GM12878 (cell line): ENCODE measurements at regions not wholly inside any gene's neighbourhood (a gene's known extent, or its start where the extent isn't known, plus 50 kb on each side); places are given as distances from the start of the nearest gene placed in this dataset.

Source experiments
- EP300 ChIP-seq, 2 experiments: fragments of 150-350 bp in 1 of 2; IDR thresholded peaks; 2 replicates each; pipeline ENCODE4 v1.6.1; 2011 to 2012; ENCODE audit warnings: low read depth in 2 of 2, low read length in 2 of 2, borderline replicate concordance in 1 of 2, improper control_type of control experiment in 1 of 2, inconsistent platforms in 1 of 2; ENCODE audit not compliant: control insufficient read depth in 1 of 2
- EZH2 ChIP-seq: IDR thresholded peaks from 2 replicates; pipeline ENCODE4 v1.6.1; 2012; ENCODE audit warnings: low read depth, mild to moderate bottlenecking, control low read depth, inconsistent platforms, low read length, borderline replicate concordance; ENCODE audit not compliant: control insufficient read depth
- POLR2AphosphoS5 ChIP-seq: IDR thresholded peaks from 2 replicates; pipeline ENCODE4 v1.6.1; 2011; ENCODE audit warnings: mild to moderate bottlenecking, low read length, inconsistent platforms
- RELA ChIP-seq: fragments of 450-650 bp; IDR thresholded peaks from 2 replicates; pipeline ENCODE4 v1.8.0; 2014; ENCODE audit warnings: borderline replicate concordance; ENCODE audit not compliant: partially characterized antibody
- TF ChIP-seq, protein P1 (sequence below), 3 experiments: IDR thresholded peaks in 2 of 3; conservative IDR thresholded peaks in 1 of 3; 2 replicates each; pipeline ENCODE4 v1.5.1; 2011; ENCODE audit warnings: low read depth in 3 of 3, low read length in 3 of 3, mild to moderate bottlenecking in 3 of 3, control low read depth in 2 of 3, moderate library complexity in 2 of 3, inconsistent platforms in 1 of 3, mixed read lengths in 1 of 3; ENCODE audit not compliant: control insufficient read depth in 2 of 3, insufficient read depth in 1 of 3; ENCODE audit errors: extremely low read depth in 1 of 3
- TF ChIP-seq, protein P2 (sequence below): IDR thresholded peaks from 2 replicates; pipeline ENCODE4 v1.6.1; 2012; ENCODE audit warnings: improper control_type of control experiment, low read depth, low read length; ENCODE audit not compliant: insufficient replicate concordance

DNA sequence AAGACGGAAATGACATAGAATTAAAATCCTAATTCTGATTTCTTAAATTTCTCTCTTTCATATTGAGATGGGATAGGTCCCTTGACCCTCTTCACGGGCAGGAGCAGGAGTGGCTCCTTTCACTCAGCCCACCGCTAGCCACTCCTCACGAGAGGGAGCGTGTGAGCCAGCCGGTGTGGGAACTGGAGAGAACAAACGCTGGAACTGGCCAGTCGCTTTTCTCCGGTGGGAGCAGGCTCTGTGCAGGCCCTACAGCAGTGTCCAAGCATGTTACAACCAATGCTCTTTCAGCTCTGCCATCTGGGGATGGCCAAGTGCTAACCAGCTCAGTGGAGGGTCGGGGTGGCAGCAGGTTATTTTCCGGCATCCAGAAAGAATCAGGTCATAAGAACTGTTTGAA, 815.5 kb upstream of the ADGRL4 start:
- TF ChIP-seq POLR2AphosphoS5 (no peak), EZH2 (no peak), RELA (no peak), EP300 (IDR thresholded peaks at IDR 0.05; ENCODE audit: borderline replicate concordance in 1 of 2, control insufficient read depth in 1 of 2, low read depth in 2 of 2, low read length in 2 of 2) (no peak)
- TF ChIP-seq, protein P1, sequence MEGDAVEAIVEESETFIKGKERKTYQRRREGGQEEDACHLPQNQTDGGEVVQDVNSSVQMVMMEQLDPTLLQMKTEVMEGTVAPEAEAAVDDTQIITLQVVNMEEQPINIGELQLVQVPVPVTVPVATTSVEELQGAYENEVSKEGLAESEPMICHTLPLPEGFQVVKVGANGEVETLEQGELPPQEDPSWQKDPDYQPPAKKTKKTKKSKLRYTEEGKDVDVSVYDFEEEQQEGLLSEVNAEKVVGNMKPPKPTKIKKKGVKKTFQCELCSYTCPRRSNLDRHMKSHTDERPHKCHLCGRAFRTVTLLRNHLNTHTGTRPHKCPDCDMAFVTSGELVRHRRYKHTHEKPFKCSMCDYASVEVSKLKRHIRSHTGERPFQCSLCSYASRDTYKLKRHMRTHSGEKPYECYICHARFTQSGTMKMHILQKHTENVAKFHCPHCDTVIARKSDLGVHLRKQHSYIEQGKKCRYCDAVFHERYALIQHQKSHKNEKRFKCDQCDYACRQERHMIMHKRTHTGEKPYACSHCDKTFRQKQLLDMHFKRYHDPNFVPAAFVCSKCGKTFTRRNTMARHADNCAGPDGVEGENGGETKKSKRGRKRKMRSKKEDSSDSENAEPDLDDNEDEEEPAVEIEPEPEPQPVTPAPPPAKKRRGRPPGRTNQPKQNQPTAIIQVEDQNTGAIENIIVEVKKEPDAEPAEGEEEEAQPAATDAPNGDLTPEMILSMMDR (IDR thresholded peaks at IDR 0.05 in 2 of 3, conservative IDR thresholded peaks at IDR 0.05 in 1 of 3; ENCODE audit: control insufficient read depth in 2 of 3, extremely low read depth in 1 of 3, insufficient read depth in 1 of 3, low read depth in 3 of 3, low read length in 3 of 3) = no peak
- TF ChIP-seq, protein P2, sequence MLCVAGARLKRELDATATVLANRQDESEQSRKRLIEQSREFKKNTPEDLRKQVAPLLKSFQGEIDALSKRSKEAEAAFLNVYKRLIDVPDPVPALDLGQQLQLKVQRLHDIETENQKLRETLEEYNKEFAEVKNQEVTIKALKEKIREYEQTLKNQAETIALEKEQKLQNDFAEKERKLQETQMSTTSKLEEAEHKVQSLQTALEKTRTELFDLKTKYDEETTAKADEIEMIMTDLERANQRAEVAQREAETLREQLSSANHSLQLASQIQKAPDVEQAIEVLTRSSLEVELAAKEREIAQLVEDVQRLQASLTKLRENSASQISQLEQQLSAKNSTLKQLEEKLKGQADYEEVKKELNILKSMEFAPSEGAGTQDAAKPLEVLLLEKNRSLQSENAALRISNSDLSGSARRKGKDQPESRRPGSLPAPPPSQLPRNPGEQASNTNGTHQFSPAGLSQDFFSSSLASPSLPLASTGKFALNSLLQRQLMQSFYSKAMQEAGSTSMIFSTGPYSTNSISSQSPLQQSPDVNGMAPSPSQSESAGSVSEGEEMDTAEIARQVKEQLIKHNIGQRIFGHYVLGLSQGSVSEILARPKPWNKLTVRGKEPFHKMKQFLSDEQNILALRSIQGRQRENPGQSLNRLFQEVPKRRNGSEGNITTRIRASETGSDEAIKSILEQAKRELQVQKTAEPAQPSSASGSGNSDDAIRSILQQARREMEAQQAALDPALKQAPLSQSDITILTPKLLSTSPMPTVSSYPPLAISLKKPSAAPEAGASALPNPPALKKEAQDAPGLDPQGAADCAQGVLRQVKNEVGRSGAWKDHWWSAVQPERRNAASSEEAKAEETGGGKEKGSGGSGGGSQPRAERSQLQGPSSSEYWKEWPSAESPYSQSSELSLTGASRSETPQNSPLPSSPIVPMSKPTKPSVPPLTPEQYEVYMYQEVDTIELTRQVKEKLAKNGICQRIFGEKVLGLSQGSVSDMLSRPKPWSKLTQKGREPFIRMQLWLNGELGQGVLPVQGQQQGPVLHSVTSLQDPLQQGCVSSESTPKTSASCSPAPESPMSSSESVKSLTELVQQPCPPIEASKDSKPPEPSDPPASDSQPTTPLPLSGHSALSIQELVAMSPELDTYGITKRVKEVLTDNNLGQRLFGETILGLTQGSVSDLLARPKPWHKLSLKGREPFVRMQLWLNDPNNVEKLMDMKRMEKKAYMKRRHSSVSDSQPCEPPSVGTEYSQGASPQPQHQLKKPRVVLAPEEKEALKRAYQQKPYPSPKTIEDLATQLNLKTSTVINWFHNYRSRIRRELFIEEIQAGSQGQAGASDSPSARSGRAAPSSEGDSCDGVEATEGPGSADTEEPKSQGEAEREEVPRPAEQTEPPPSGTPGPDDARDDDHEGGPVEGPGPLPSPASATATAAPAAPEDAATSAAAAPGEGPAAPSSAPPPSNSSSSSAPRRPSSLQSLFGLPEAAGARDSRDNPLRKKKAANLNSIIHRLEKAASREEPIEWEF = no peak
